K562 (cell line): ENCODE measurements at regions not wholly inside any gene's neighbourhood (a gene's known extent, or its start where the extent isn't known, plus 50 kb on each side); places are given as distances from the start of the nearest gene placed in this dataset.

Experiments used
- ATAC-seq: fragments of 200-7000 bp; cut with Tn5 transposase; 3 replicates; pipeline ENCODE4 v1.9.1; 2020; ENCODE audit warnings: moderate library complexity
- BruUV-seq: library from RNA; stranded (reverse); fragments of 400-500 nt; replicated peaks from 2 replicates; lab custom pipeline; 2021; lab: Mats Ljungman, UMichigan
- CTCF ChIA-PET: fragments of 300-600 bp; formaldehyde crosslinking; extraction: SDS; loops from one replicate; lab custom pipeline; 2021; ENCODE audit warnings: low intra/inter-chr PET ratio; lab: Yijun Ruan, JAX
- POLR2A ChIA-PET: fragments of 300-600, 350-650 bp; sonication (Branson Sonifier 250); formaldehyde crosslinking; extraction: SDS; loops from one replicate; lab custom pipeline; 2021; ENCODE audit warnings: antibody characterized with exemption, inconsistent platforms; lab: Yijun Ruan, JAX
- DNase-seq, 4 experiments: peaks; one replicate each; pipeline versions ENCODE4 v3.0.0 to v3.0.0-alpha.2; 2011 to 2018; ENCODE audit warnings: low spot score in 3 of 4, mixed read lengths in 3 of 4; ENCODE audit errors: extremely low read depth in 1 of 4
- FAIRE-seq: peaks from 2 replicates; lab custom pipeline; 2011; peaks lifted over from hg19 to GRCh38; lab: Jason Lieb, UNC
- H2AFZ ChIP-seq: 2 replicates; pipeline ENCODE4 v1.6.0; 2011; ENCODE audit warnings: low read depth, low read length, control low read depth, inconsistent platforms
- H3K27ac ChIP-seq: fragments of 200-600 bp; 3 replicates; pipeline ENCODE4 v1.8.0; 2011; ENCODE audit warnings: low read depth, mild to moderate bottlenecking, control low read depth, inconsistent platforms, low read length, moderate library complexity, mixed read lengths; ENCODE audit errors: extremely low read depth
- H3K27me3 ChIP-seq, 2 experiments: fragments of 300-600 bp in 1 of 2; 2 replicates in 1 of 2; 3 replicates in 1 of 2; pipeline versions ENCODE4 v1.6.0 to v1.8.0; 2011; ENCODE audit warnings: inconsistent platforms in 2 of 2, low read length in 2 of 2, mild to moderate bottlenecking in 1 of 2, mixed read lengths in 1 of 2, moderate library complexity in 1 of 2; ENCODE audit not compliant: control insufficient read depth in 2 of 2, insufficient read depth in 2 of 2
- H3K36me3 ChIP-seq: fragments of 300-600 bp; 3 replicates; pipeline ENCODE4 v1.8.0; 2011; ENCODE audit warnings: mild to moderate bottlenecking, low read length, inconsistent platforms; ENCODE audit not compliant: control insufficient read depth, insufficient read depth
- H3K4me1 ChIP-seq, 2 experiments: fragments of 200-600 bp in 1 of 2; replicated peaks in 1 of 2; 2 replicates in 1 of 2; 3 replicates in 1 of 2; pipeline versions ENCODE4 v1.5.1 to v1.8.0; 2011; ENCODE audit warnings: inconsistent platforms in 2 of 2, low read length in 2 of 2, mild to moderate bottlenecking in 1 of 2, mixed read lengths in 1 of 2, moderate library complexity in 1 of 2; ENCODE audit not compliant: control insufficient read depth in 2 of 2, insufficient read depth in 2 of 2
- H3K4me2 ChIP-seq: 2 replicates; pipeline ENCODE4 v1.6.1; 2011; ENCODE audit warnings: low read length, control low read depth, inconsistent platforms, mixed read lengths; ENCODE audit not compliant: insufficient read depth
- H3K4me3 ChIP-seq: fragments of 200-600 bp; sonication (generic), shearing (Covaris generic); 2 replicates; pipeline ENCODE4 v1.5.1; 2016; ENCODE audit warnings: control low read depth, inconsistent platforms
- H3K79me2 ChIP-seq: fragments of 200-600 bp; 3 replicates; pipeline ENCODE4 v1.8.0; 2011; ENCODE audit warnings: low read length, inconsistent platforms; ENCODE audit not compliant: control insufficient read depth, insufficient read depth
- H3K9ac ChIP-seq, 2 experiments: 2 replicates each; pipeline versions ENCODE4 v1.6.0 to v1.6.1; 2011; ENCODE audit warnings: low read depth in 2 of 2, low read length in 2 of 2, control low read depth in 1 of 2, inconsistent platforms in 1 of 2, mild to moderate bottlenecking in 1 of 2, mixed read lengths in 1 of 2; ENCODE audit not compliant: insufficient read depth in 1 of 2
- H3K9me1 ChIP-seq: one replicate; pipeline ENCODE4 v1.6.0; 2011; ENCODE audit warnings: inconsistent platforms, mild to moderate bottlenecking, low read length, moderate library complexity; ENCODE audit not compliant: control insufficient read depth, insufficient read depth
- H3K9me3 ChIP-seq: replicated peaks from 2 replicates; pipeline ENCODE4 v1.5.1; 2011; ENCODE audit warnings: low read depth, low read length, inconsistent platforms; ENCODE audit not compliant: control insufficient read depth, insufficient read depth
- H4K20me1 ChIP-seq: replicated peaks from 2 replicates; pipeline ENCODE4 v1.6.1; 2011; ENCODE audit warnings: low read length, inconsistent platforms, mixed read lengths; ENCODE audit not compliant: control insufficient read depth, insufficient read depth
- CEBPG ChIP-seq, 3 experiments: fragments of 200-800 bp in 1 of 3; sonication (Bioruptor generic) in 1 of 3; sonication (generic) in 1 of 3; formaldehyde crosslinking in 1 of 3; IDR thresholded peaks in 2 of 3; conservative IDR thresholded peaks in 1 of 3; 2 replicates each; pipeline versions ENCODE4 v1.6.1 to v1.8.0; 2016 to 2022; ENCODE audit warnings: missing compliant biosample characterization in 2 of 3, missing genetic modification characterization in 2 of 3, mild to moderate bottlenecking in 1 of 3, missing genetic modification reagents in 1 of 3
- CHD4 ChIP-seq: fragments of 200-600 bp; sonication (generic); IDR thresholded peaks from 3 replicates; pipeline ENCODE4 v1.6.1; 2012; ENCODE audit warnings: low read depth, mild to moderate bottlenecking, mixed read lengths, low read length, inconsistent platforms; ENCODE audit not compliant: insufficient read depth, insufficient replicate concordance, poor library complexity, severe bottlenecking
- HMG20A ChIP-seq: fragments of 450-650 bp; formaldehyde crosslinking; conservative IDR thresholded peaks from 2 replicates; pipeline ENCODE4 v1.4.0; 2020; ENCODE audit warnings: mild to moderate bottlenecking, mixed read lengths
- PHTF2 ChIP-seq: fragments of 250-450 bp; sonication (Bioruptor Pico); IDR thresholded peaks from 2 replicates; pipeline ENCODE4 v1.5.0; 2021; ENCODE audit warnings: mild to moderate bottlenecking
- POU5F1 ChIP-seq: fragments of 150-350 bp; IDR thresholded peaks from 2 replicates; pipeline ENCODE4 v1.6.1; 2014; ENCODE audit warnings: borderline replicate concordance, low read length, low read depth, mild to moderate bottlenecking; ENCODE audit not compliant: partially characterized antibody
- SMAD4 ChIP-seq: fragments of 250-450 bp; sonication (Bioruptor Pico); conservative IDR thresholded peaks from 2 replicates; pipeline ENCODE4 v1.8.0; 2021; ENCODE audit warnings: inconsistent platforms, mild to moderate bottlenecking, moderate library complexity
- WGBS: fragments of 100-300 bp; shearing (Covaris generic); methylation state at CpG from one replicate; pipeline ENCODE4 v1.1.6; 2016; ENCODE audit warnings: low coverage, mixed read lengths; ENCODE audit not compliant: insufficient coverage; ENCODE audit errors: missing lambda C conversion rate; 5-methylcytosine and 5-hydroxymethylcytosine counted together
- in situ Hi-C: fragments of 300-500 bp; cut with MboI; formaldehyde crosslinking; loops from 4 replicates; pipeline ENCODE4 v1.15.0; 2018; ENCODE audit warnings: inconsistent platforms, mixed read lengths
- intact Hi-C: fragments of 100-400 bp; cut with micrococcal nuclease; formaldehyde crosslinking; loops from 2 replicates; pipeline ENCODE4 v1.14.2; 2022
- TF ChIP-seq, protein P1 (sequence below), 2 experiments: IDR thresholded peaks; 2 replicates each; pipeline ENCODE4 v1.6.1; 2012; ENCODE audit warnings: improper control_type of control experiment in 2 of 2, low read depth in 2 of 2, low read length in 2 of 2, borderline replicate concordance in 1 of 2
- TF ChIP-seq, protein P2 (sequence below): fragments of 450-650 bp; conservative IDR thresholded peaks from 2 replicates; pipeline ENCODE4 v1.6.1; 2016; ENCODE audit warnings: missing genetic modification characterization, low read depth, mild to moderate bottlenecking, missing compliant biosample characterization, moderate library complexity

DNA sequence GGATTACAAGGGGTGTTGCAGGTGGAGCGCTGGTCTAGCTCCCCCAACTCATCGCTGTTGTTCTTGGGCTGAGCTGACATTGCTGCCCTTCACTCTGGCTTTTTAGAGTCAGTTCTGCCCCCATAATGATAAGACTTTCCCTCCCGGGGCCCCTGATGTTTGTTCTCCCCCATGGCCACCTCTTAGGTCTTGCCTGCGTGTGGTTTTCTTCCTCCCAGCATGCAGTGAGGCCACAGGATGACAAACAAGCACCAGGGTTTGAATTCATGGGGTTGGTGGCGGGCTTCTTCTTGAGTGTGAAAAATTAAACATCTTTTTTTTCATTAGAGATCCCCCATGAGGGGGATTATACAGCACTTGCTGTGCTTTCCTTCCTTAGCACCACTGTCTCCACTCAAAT lies 74.1 kb downstream of the CTAGE1 start:
- Histone ChIP-seq H4K20me1 (peaks cover 3% of the 10 kb centered on the region; the same call in 1 of the 2 replicates), H3K36me3 (no peaks in the 10 kb centered on the region), H3K4me1 (peaks cover 3 to 5% of the 10 kb centered on the region in 2 experiments; a peak in 2 of 5 replicates), H3K27ac (no peak overlapping the region), H3K9me1 (no peaks in the 10 kb centered on the region), H2AFZ (no peak overlapping the region), H3K27me3 (peaks cover 17 to 34% of the 10 kb centered on the region in 2 experiments), H3K9me3 (no peaks in the 10 kb centered on the region), H3K79me2 (no peaks in the 10 kb centered on the region), H3K9ac (no peak overlapping the region), H3K4me2 (no peak overlapping the region), H3K4me3 (no peak overlapping the region)
- ATAC-seq (no peak), FAIRE-seq (no peak), DNase-seq (no peak)
- in situ Hi-C loops: no loop called here
- ChIA-PET POLR2A (interaction anchor here (0.6 to 1.2 kb wide), 2 partner anchors 59 to 240 kb away, joined by 3 to 7 read pairs; no protein-coding TSS in a partner anchor), CTCF (no interaction called here)
- intact Hi-C loops: no loop called here
- 0% methylated on average over 5 of the region's 5 CpGs for WGBS
- BruUV-seq: no TSS peak
- no peak for TF ChIP-seq CEBPG (CRISPR knock-in tag; IDR thresholded peaks at IDR 0.05)
- no peak for TF ChIP-seq CEBPG (tag; conservative IDR thresholded peaks at IDR 0.05 in 1 of 2, IDR thresholded peaks at IDR 0.05 in 1 of 2)
- no peak for TF ChIP-seq CHD4
- TF ChIP-seq, protein P1, sequence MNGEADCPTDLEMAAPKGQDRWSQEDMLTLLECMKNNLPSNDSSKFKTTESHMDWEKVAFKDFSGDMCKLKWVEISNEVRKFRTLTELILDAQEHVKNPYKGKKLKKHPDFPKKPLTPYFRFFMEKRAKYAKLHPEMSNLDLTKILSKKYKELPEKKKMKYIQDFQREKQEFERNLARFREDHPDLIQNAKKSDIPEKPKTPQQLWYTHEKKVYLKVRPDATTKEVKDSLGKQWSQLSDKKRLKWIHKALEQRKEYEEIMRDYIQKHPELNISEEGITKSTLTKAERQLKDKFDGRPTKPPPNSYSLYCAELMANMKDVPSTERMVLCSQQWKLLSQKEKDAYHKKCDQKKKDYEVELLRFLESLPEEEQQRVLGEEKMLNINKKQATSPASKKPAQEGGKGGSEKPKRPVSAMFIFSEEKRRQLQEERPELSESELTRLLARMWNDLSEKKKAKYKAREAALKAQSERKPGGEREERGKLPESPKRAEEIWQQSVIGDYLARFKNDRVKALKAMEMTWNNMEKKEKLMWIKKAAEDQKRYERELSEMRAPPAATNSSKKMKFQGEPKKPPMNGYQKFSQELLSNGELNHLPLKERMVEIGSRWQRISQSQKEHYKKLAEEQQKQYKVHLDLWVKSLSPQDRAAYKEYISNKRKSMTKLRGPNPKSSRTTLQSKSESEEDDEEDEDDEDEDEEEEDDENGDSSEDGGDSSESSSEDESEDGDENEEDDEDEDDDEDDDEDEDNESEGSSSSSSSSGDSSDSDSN (IDR thresholded peaks at IDR 0.05; ENCODE audit: borderline replicate concordance in 1 of 2, low read depth in 2 of 2, low read length in 2 of 2): no peak
- TF ChIP-seq, protein P2, sequence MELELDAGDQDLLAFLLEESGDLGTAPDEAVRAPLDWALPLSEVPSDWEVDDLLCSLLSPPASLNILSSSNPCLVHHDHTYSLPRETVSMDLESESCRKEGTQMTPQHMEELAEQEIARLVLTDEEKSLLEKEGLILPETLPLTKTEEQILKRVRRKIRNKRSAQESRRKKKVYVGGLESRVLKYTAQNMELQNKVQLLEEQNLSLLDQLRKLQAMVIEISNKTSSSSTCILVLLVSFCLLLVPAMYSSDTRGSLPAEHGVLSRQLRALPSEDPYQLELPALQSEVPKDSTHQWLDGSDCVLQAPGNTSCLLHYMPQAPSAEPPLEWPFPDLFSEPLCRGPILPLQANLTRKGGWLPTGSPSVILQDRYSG (tag): no peak
- no peak for TF ChIP-seq SMAD4 (CRISPR knock-in tag)
- TF ChIP-seq POU5F1: no peak
- no peak for TF ChIP-seq HMG20A (CRISPR knock-in tag)
- no peak for TF ChIP-seq PHTF2 (CRISPR knock-in tag)
